ENCODE measurements at regions not wholly inside any gene's neighbourhood (a gene's known extent, or its start where the extent isn't known, plus 50 kb on each side); places are given as distances from the start of the nearest gene placed in this dataset.
A peak's percentile ranks its signal among the peaks of the same experiment; 100 is the strongest.

GRCh38 chr4:110260299-110260698, 61.9 kb upstream of the ELOVL6 start:
- no peak overlapping the region for H3K4me3 ChIP-seq (ENCODE audit: low read depth, low read length)
- no peak overlapping the region for H2AFZ ChIP-seq (ENCODE audit: low read length, unreplicated experiment)
- no peak overlapping the region for H3K27ac ChIP-seq (ENCODE audit: low read depth, low read length)

GRCh38 chr4:110250023-110250387, 51.6 kb upstream of the ELOVL6 start:
- Histone ChIP-seq H3K27ac (ENCODE audit: low read depth, low read length) (no peak overlapping the region), H3K4me3 (ENCODE audit: low read depth, low read length) (no peak overlapping the region), H3K36me3 (ENCODE audit: insufficient read depth, low read length) (no peaks in the 10 kb centered on the region), H3K27me3 (ENCODE audit: insufficient read depth, low read length) (no peaks in the 10 kb centered on the region), H2AFZ (ENCODE audit: low read length, unreplicated experiment) (peak overlapping the region; percentile 16), H3K79me2 (ENCODE audit: control insufficient read depth, insufficient read depth, low read length, unreplicated experiment) (no peaks in the 10 kb centered on the region), H3K4me1 (ENCODE audit: control insufficient read depth, insufficient read depth, low read length, unreplicated experiment) (peaks cover 16% of the 10 kb centered on the region)

More at GRCh38 chr4:110260299-110260698, 61.9 kb upstream of the ELOVL6 start:
- Histone ChIP-seq H3K36me3 (ENCODE audit: insufficient read depth, low read length) (no peaks in the 10 kb centered on the region), H3K4me1 (ENCODE audit: control insufficient read depth, insufficient read depth, low read length, unreplicated experiment) (no peaks in the 10 kb centered on the region), H3K27me3 (ENCODE audit: insufficient read depth, low read length) (no peaks in the 10 kb centered on the region), H3K79me2 (ENCODE audit: control insufficient read depth, insufficient read depth, low read length, unreplicated experiment) (no peaks in the 10 kb centered on the region)

GRCh38 chr4:110248831-110249253, 50.4 kb upstream of the ELOVL6 start:
- no peaks in the 10 kb centered on the region for H3K36me3 ChIP-seq (ENCODE audit: insufficient read depth, low read length)
- H3K27ac ChIP-seq (ENCODE audit: low read depth, low read length), result no peak overlapping the region
- no peak overlapping the region for H2AFZ ChIP-seq (ENCODE audit: low read length, unreplicated experiment)
- no peaks in the 10 kb centered on the region for H3K27me3 ChIP-seq (ENCODE audit: insufficient read depth, low read length)
- peaks cover 16% of the 10 kb centered on the region for H3K4me1 ChIP-seq (ENCODE audit: control insufficient read depth, insufficient read depth, low read length, unreplicated experiment)
- no peaks in the 10 kb centered on the region for H3K79me2 ChIP-seq (ENCODE audit: control insufficient read depth, insufficient read depth, low read length, unreplicated experiment)
- no peak overlapping the region for H3K4me3 ChIP-seq (ENCODE audit: low read depth, low read length)

Data from ACC112 (cell line).